Right lobe of liver (tissue), 6 donors: ENCODE measurements at regions not wholly inside any gene's neighbourhood (a gene's known extent, or its start where the extent isn't known, plus 50 kb on each side); places are given as distances from the start of the nearest gene placed in this dataset.
"Not testable (repeated sequence)": the region's sequence is repeated elsewhere in the genome, so short reads cannot be mapped to it uniquely, and the experiment has no call there.

Experiments used
- ATAC-seq, 4 donors: fragments of 200-7000 bp; cut with Tn5 transposase; one replicate each; pipeline ENCODE4 v1.9.1; 2020; ENCODE audit warnings: mild to moderate bottlenecking in 4 of 4, moderate library complexity in 4 of 4
- DNase-seq, 3 donors: peaks; one replicate each; pipeline ENCODE4 v3.0.0-alpha.2; 2020
- H3K27ac ChIP-seq, 3 donors: fragments of 200-600 bp; one replicate each; pipeline ENCODE4 v1.8.0; 2022
- H3K27me3 ChIP-seq, 2 donors: fragments of 200-600 bp; one replicate each; pipeline ENCODE4 v1.8.0; 2022
- H3K36me3 ChIP-seq, 4 donors: fragments of 200-600 bp; sonication (generic) in 1 of 4; one replicate each; pipeline versions ENCODE4 v1.5.1 to v1.8.0; 2017 to 2022; ENCODE audit warnings: control low read depth in 1 of 4
- H3K4me1 ChIP-seq, 4 donors: fragments of 200-600 bp; sonication (generic) in 1 of 4; one replicate each; pipeline versions ENCODE4 v1.5.1 to v1.8.0; 2017 to 2022; ENCODE audit warnings: control low read depth in 1 of 4
- H3K4me3 ChIP-seq, 3 donors: fragments of 200-600 bp; one replicate each; pipeline ENCODE4 v1.8.0; 2022
- H3K9me3 ChIP-seq, 4 donors: fragments of 200-600 bp; sonication (generic) in 1 of 4; one replicate each; pipeline versions ENCODE4 v1.5.1 to v1.8.0; 2017 to 2022; ENCODE audit warnings: control low read depth in 1 of 4
- POLR2A ChIP-seq: fragments of 450-650 bp; IDR thresholded peaks from one replicate; pipeline ENCODE4 v1.6.1; 2017; ENCODE audit warnings: antibody characterized with exemption, mild to moderate bottlenecking
- WGBS: methylation state at CpG from one replicate; pipeline ENCODE4 v1.1.6; 2018; ENCODE audit warnings: low coverage, low lambda C conversion rate; ENCODE audit not compliant: insufficient coverage; ENCODE audit errors: missing lambda C conversion rate; 5-methylcytosine and 5-hydroxymethylcytosine counted together
- intact Hi-C, 2 donors: fragments of 100-400 bp; cut with DNase I; formaldehyde crosslinking; loops; one replicate each; pipeline versions ENCODE4 v1.11.2 to v1.14.1; 2022
- TF ChIP-seq, protein P1 (sequence below), 4 donors: fragments of 200-600 bp in 3 of 4; fragments of 450-650 bp in 1 of 4; IDR thresholded peaks; one replicate each; pipeline versions ENCODE4 v1.5.1 to v1.8.0; 2016 to 2022; ENCODE audit warnings: antibody characterized with exemption in 4 of 4, mild to moderate bottlenecking in 2 of 4
- donor health status: DM: no; HTN: yes; CAD: no.
- donor health status: DM: no; HTN: no; CAD: no.
- donor health status: DM: no; HTN: no; CAD: no.
- donor health status: DM: no; HTN: yes; CAD: no.
- donor health status: DM: no; HTN: yes; CAD: no.

DNA sequence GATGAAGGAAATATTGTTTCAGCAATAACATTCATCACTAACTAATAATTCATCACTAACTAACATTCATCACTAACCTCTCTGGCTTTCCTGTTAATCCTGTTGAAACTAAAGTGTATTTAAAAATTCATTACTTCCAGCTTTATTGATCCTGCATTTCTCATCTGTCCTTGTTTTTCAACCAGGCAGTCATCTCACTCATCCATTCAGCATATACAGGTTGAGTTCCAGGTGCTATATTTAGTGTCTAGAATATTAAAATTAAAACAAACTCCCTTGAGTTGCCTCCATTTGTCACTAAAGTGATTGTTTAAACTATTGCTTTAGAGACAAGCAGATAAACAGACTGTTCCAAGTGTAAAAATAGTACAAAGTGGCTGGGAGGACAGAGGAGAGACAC lies 58.1 kb downstream of the ATXN7L3B start:
- no peaks in the 10 kb centered on the region for H3K4me1 ChIP-seq
- no peak overlapping the region for H3K27ac ChIP-seq
- TF ChIP-seq, protein P1, sequence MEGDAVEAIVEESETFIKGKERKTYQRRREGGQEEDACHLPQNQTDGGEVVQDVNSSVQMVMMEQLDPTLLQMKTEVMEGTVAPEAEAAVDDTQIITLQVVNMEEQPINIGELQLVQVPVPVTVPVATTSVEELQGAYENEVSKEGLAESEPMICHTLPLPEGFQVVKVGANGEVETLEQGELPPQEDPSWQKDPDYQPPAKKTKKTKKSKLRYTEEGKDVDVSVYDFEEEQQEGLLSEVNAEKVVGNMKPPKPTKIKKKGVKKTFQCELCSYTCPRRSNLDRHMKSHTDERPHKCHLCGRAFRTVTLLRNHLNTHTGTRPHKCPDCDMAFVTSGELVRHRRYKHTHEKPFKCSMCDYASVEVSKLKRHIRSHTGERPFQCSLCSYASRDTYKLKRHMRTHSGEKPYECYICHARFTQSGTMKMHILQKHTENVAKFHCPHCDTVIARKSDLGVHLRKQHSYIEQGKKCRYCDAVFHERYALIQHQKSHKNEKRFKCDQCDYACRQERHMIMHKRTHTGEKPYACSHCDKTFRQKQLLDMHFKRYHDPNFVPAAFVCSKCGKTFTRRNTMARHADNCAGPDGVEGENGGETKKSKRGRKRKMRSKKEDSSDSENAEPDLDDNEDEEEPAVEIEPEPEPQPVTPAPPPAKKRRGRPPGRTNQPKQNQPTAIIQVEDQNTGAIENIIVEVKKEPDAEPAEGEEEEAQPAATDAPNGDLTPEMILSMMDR (IDR thresholded peaks at IDR 0.05): no peak
- TF ChIP-seq POLR2A: no peak
- no peaks in the 10 kb centered on the region for H3K9me3 ChIP-seq
- H3K36me3 ChIP-seq: no peaks in the 10 kb centered on the region
- DNase-seq: no peak
- H3K4me3 ChIP-seq: no peak overlapping the region
- intact Hi-C loops: no loop called here
- no peaks in the 10 kb centered on the region for H3K27me3 ChIP-seq
- no peak for ATAC-seq

- no peak for ATAC-seq
- TF ChIP-seq POLR2A: no peak
- TF ChIP-seq, protein P1 (IDR thresholded peaks at IDR 0.05): no peak
- intact Hi-C loops: no loop called here
- H3K9me3 ChIP-seq: no peaks in the 10 kb centered on the region
- no peak for DNase-seq
- H3K4me3 ChIP-seq: no peak overlapping the region
- no peaks in the 10 kb centered on the region for H3K27me3 ChIP-seq
- no peak overlapping the region for H3K27ac ChIP-seq
- no peaks in the 10 kb centered on the region for H3K36me3 ChIP-seq
- no peaks in the 10 kb centered on the region for H3K4me1 ChIP-seq
These were observed 61.2 kb downstream of the ATXN7L3B start for GRCh38 chr12:74598819-74599218.

DNA sequence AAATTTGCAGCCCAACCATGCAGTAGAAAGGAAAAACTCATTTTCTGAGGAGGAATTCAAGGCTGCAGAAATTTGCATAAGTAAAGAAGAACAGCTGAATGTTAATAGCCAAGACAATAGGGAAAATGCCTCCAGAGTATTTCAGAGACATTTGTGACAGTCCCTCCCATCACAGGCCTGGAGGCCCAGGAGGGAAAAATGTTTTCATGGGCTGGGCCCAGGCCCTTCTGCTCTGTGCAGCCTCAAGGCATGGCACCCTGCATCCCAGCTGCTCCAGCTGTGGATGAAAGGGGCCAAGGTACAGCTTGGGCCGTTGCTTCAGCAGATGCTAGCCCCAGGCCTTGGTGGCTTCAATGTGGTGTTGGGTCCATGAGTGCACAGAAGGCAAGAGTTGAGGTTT lies 62.3 kb downstream of the ATXN7L3B start:
- Histone ChIP-seq H3K27ac (no peak overlapping the region), H3K36me3 (no peaks in the 10 kb centered on the region), H3K4me3 (no peak overlapping the region), H3K9me3 (no peaks in the 10 kb centered on the region), H3K27me3 (no peaks in the 10 kb centered on the region), H3K4me1 (no peaks in the 10 kb centered on the region)
- DNase-seq (no peak), ATAC-seq (no peak)
- no peak for TF ChIP-seq POLR2A
- TF ChIP-seq, protein P1 (IDR thresholded peaks at IDR 0.05): no peak
- intact Hi-C loops: no loop called here
- no CpG with 5 or more reads among the region's 1 CpG for WGBS

DNA sequence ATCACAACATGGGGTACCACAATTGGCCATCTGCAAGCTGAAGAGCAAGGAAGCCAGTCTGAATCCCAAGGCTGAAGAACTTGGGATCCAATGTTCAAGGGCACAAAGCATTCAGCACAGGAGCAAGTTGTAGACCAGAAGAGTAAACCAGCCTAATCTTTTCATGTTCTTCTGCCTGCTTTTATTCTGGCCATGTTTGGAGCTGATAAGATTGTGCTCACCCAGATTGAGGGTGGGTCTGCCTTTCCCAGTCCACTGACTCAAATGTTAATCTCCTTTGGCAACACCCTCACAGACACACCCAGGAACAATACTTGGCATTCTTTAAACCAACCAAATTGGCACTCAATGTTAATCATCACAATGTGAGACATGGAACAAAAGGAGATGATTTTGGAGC lies 63.2 kb downstream of the ATXN7L3B start:
- intact Hi-C loops, H3K27ac ChIP-seq, H3K36me3 ChIP-seq, H3K27me3 ChIP-seq, H3K4me1 ChIP-seq, ATAC-seq, H3K4me3 ChIP-seq, DNase-seq, H3K9me3 ChIP-seq: not testable (repeated sequence)

DNA sequence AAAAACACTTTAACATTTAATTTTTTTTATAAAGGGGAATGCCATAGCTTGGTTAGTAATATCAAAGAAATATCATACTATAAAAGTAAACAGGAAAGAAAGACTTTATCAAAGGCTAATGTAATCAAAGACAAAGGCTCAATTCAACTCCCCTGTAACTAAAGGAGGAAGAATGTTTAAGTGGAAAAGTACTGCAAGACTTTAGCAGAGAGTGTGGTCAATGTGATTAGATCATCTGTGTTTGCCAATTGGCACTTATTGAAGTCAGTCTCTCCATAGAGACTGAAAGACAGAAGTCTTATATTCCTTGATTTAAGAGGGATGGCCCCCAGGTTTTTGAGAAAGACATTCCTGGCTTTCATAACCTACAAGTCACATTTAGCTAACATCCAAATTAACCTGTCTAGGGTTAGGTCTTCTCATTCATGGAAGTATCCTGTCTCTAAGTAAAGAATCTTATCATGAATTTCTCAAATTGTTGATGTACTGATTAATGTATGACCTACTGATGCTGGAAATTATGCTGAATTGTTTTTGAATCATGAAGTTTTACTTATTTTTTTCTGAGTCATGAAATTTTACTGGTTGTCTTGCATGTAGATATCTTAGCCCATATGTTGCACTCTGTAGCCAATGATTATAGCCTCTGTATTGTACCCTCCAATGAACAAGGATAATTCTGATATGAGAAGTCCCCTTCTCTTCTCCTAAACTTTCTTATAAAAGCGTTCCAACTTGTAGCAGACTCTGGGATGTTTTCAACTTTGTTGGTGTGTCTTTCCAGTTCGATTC lies 65.4 kb downstream of the ATXN7L3B start:
- H3K4me3 ChIP-seq: no peak overlapping the region
- DNase-seq (no peak), ATAC-seq (no peak)
- no peaks in the 10 kb centered on the region for H3K4me1 ChIP-seq
- no peaks in the 10 kb centered on the region for H3K36me3 ChIP-seq
- no peak overlapping the region for H3K27ac ChIP-seq
- intact Hi-C loops: no loop called here
- 39% methylated on average over 2 of the region's 2 CpGs for whole genome bisulfite sequencing
- H3K27me3 ChIP-seq: no peaks in the 10 kb centered on the region
- no peaks in the 10 kb centered on the region for H3K9me3 ChIP-seq
- TF ChIP-seq POLR2A: no peak
- TF ChIP-seq, protein P1 (IDR thresholded peaks at IDR 0.05): no peak
